ENCODE measurements at regions not wholly inside any gene's neighbourhood (a gene's known extent, or its start where the extent isn't known, plus 50 kb on each side); places are given as distances from the start of the nearest gene placed in this dataset.

- Histone ChIP-seq H3K4me3 (replicated peaks; ENCODE audit: insufficient read depth, low read length) (no peak overlapping the region), H3K27me3 (ENCODE audit: insufficient read depth, poor library complexity, severe bottlenecking) (no peaks in the 10 kb centered on the region), H3K27ac (replicated peaks) (no peak overlapping the region)
- TF ChIP-seq CTCF (IDR thresholded peaks at IDR 0.05; ENCODE audit: insufficient read depth, low read length) (no peak), SPI1 (IDR thresholded peaks at IDR 0.05; ENCODE audit: borderline replicate concordance, low read depth) (no peak)
- TF ChIP-seq, protein P1, sequence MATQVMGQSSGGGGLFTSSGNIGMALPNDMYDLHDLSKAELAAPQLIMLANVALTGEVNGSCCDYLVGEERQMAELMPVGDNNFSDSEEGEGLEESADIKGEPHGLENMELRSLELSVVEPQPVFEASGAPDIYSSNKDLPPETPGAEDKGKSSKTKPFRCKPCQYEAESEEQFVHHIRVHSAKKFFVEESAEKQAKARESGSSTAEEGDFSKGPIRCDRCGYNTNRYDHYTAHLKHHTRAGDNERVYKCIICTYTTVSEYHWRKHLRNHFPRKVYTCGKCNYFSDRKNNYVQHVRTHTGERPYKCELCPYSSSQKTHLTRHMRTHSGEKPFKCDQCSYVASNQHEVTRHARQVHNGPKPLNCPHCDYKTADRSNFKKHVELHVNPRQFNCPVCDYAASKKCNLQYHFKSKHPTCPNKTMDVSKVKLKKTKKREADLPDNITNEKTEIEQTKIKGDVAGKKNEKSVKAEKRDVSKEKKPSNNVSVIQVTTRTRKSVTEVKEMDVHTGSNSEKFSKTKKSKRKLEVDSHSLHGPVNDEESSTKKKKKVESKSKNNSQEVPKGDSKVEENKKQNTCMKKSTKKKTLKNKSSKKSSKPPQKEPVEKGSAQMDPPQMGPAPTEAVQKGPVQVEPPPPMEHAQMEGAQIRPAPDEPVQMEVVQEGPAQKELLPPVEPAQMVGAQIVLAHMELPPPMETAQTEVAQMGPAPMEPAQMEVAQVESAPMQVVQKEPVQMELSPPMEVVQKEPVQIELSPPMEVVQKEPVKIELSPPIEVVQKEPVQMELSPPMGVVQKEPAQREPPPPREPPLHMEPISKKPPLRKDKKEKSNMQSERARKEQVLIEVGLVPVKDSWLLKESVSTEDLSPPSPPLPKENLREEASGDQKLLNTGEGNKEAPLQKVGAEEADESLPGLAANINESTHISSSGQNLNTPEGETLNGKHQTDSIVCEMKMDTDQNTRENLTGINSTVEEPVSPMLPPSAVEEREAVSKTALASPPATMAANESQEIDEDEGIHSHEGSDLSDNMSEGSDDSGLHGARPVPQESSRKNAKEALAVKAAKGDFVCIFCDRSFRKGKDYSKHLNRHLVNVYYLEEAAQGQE (IDR thresholded peaks at IDR 0.05; ENCODE audit: insufficient replicate concordance, low read depth): no peak
- DNase-seq (ENCODE audit: low read depth in 1 of 2, low spot score in 1 of 2): no peak
These were observed 156.2 kb downstream of the ZMAT3 start for GRCh38 chr3:178915365-178915764.

DNA sequence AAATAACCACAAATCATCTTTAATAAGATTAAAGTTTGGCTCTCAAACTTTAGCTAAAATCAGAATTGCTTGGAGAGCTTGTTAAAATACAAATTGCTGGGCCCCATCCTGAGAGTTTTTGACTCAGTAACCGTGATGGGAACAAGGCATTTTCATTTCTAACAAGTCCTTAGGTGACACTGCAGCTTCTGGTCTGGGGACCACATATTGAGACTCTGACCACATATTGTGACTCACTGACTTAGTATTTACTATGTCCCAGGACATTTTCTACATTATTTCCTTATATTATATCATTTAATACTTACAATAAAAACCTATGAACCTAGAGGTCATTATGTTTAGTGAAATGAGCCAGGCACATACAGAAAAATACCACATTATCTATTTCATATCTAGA lies 164.5 kb downstream of the ZMAT3 start:
- no peak for DNase-seq (ENCODE audit: low read depth in 1 of 2, low spot score in 1 of 2)
- Histone ChIP-seq H3K4me3 (replicated peaks; ENCODE audit: insufficient read depth, low read length) (no peak overlapping the region), H3K27ac (replicated peaks) (no peak overlapping the region), H3K27me3 (ENCODE audit: insufficient read depth, poor library complexity, severe bottlenecking) (no peaks in the 10 kb centered on the region)
- TF ChIP-seq SPI1 (IDR thresholded peaks at IDR 0.05; ENCODE audit: borderline replicate concordance, low read depth): no peak
- TF ChIP-seq, protein P1 (IDR thresholded peaks at IDR 0.05; ENCODE audit: insufficient replicate concordance, low read depth): no peak
- no peak for TF ChIP-seq POLR2AphosphoS5 (IDR thresholded peaks at IDR 0.05; ENCODE audit: low read depth)
- no peak for TF ChIP-seq CTCF (IDR thresholded peaks at IDR 0.05; ENCODE audit: insufficient read depth, low read length)
- TF ChIP-seq GABPA (IDR thresholded peaks at IDR 0.05; ENCODE audit: low read depth): no peak

GRCh38 chr3:178901204-178901603 lies 170.4 kb downstream of the ZMAT3 start:
- Histone ChIP-seq H3K4me3 (replicated peaks; ENCODE audit: insufficient read depth, low read length) (no peak overlapping the region), H3K27ac (replicated peaks) (no peak overlapping the region), H3K27me3 (ENCODE audit: insufficient read depth, poor library complexity, severe bottlenecking) (no peaks in the 10 kb centered on the region)
- no peak for DNase-seq (ENCODE audit: low read depth in 1 of 2, low spot score in 1 of 2)
- TF ChIP-seq POLR2AphosphoS5 (IDR thresholded peaks at IDR 0.05; ENCODE audit: low read depth) (no peak), GABPA (IDR thresholded peaks at IDR 0.05; ENCODE audit: low read depth) (no peak), SPI1 (IDR thresholded peaks at IDR 0.05; ENCODE audit: borderline replicate concordance, low read depth) (no peak), CTCF (IDR thresholded peaks at IDR 0.05; ENCODE audit: insufficient read depth, low read length) (no peak)
- TF ChIP-seq, protein P1 (IDR thresholded peaks at IDR 0.05; ENCODE audit: insufficient replicate concordance, low read depth): no peak

All from HL-60 (cell line).